Sigmoid colon (tissue), 4 donors: ENCODE measurements at regions not wholly inside any gene's neighbourhood (a gene's known extent, or its start where the extent isn't known, plus 50 kb on each side); places are given as distances from the start of the nearest gene placed in this dataset.

ENCODE experiments used
- EP300 ChIP-seq, 4 donors: sonication (generic); formaldehyde crosslinking; IDR thresholded peaks; one replicate each; pipeline ENCODE4 v1.6.1; 2017; ENCODE audit warnings: antibody characterized with exemption in 4 of 4
- POLR2A ChIP-seq, 2 donors: fragments of 450-650 bp; IDR thresholded peaks; one replicate each; pipeline ENCODE4 v1.6.1; 2016; ENCODE audit warnings: antibody characterized with exemption in 2 of 2, mild to moderate bottlenecking in 2 of 2, moderate library complexity in 2 of 2
- POLR2AphosphoS5 ChIP-seq, 4 donors: sonication (generic); formaldehyde crosslinking; IDR thresholded peaks; one replicate each; pipeline ENCODE4 v1.6.1; 2017; ENCODE audit warnings: antibody characterized with exemption in 4 of 4
- TF ChIP-seq, protein P1 (sequence below), 4 experiments: fragments of 450-650 bp in 3 of 4; fragments of 200-600 bp in 1 of 4; IDR thresholded peaks; one replicate each; pipeline ENCODE4 v1.5.1; 2016 to 2019; ENCODE audit warnings: antibody characterized with exemption in 4 of 4, mild to moderate bottlenecking in 3 of 4, moderate library complexity in 2 of 4

- TF ChIP-seq, protein P1, sequence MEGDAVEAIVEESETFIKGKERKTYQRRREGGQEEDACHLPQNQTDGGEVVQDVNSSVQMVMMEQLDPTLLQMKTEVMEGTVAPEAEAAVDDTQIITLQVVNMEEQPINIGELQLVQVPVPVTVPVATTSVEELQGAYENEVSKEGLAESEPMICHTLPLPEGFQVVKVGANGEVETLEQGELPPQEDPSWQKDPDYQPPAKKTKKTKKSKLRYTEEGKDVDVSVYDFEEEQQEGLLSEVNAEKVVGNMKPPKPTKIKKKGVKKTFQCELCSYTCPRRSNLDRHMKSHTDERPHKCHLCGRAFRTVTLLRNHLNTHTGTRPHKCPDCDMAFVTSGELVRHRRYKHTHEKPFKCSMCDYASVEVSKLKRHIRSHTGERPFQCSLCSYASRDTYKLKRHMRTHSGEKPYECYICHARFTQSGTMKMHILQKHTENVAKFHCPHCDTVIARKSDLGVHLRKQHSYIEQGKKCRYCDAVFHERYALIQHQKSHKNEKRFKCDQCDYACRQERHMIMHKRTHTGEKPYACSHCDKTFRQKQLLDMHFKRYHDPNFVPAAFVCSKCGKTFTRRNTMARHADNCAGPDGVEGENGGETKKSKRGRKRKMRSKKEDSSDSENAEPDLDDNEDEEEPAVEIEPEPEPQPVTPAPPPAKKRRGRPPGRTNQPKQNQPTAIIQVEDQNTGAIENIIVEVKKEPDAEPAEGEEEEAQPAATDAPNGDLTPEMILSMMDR (IDR thresholded peaks at IDR 0.05): no peak
- TF ChIP-seq POLR2A (IDR thresholded peaks at IDR 0.05) (no peak), EP300 (IDR thresholded peaks at IDR 0.05) (no peak), POLR2AphosphoS5 (IDR thresholded peaks at IDR 0.05) (no peak)
Measured at GRCh38 chr7:46607176-46607575, 686.1 kb upstream of the IGFBP3 start.
